Hematopoietic multipotent progenitor cell treated with erythropoietin and hydrocortisone succinate and interleukin-3 and kit ligand, for 6 days (in vitro differentiated cells): ENCODE measurements at regions not wholly inside any gene's neighbourhood (a gene's known extent, or its start where the extent isn't known, plus 50 kb on each side); places are given as distances from the start of the nearest gene placed in this dataset.
"Not testable (repeated sequence)": the region's sequence is repeated elsewhere in the genome, so short reads cannot be mapped to it uniquely, and the experiment has no call there.

Experiments used
- DNase-seq: peaks from one replicate; pipeline ENCODE4 v3.0.0-alpha.2; 2015

DNA sequence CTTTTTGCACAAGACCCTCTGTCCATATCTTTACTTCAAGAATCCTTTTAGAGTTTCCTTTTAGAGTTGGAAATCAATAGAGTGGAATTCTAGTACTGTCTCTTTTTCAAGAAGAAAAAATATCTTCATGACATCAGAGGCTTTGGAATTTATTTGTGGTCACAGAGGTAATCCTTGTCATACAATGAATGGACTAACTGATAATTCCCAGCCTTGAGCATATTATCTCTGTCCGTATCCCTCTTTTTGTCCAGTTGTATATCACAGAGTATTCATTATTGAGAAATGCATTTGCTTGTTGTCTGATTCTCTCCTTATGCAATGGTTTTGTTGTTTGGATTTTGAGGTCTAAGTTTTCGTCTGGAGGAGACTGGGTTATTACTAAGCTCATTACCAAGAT lies 82.0 kb upstream of the HAPLN1 start:
- DNase-seq, result no peak

DNA sequence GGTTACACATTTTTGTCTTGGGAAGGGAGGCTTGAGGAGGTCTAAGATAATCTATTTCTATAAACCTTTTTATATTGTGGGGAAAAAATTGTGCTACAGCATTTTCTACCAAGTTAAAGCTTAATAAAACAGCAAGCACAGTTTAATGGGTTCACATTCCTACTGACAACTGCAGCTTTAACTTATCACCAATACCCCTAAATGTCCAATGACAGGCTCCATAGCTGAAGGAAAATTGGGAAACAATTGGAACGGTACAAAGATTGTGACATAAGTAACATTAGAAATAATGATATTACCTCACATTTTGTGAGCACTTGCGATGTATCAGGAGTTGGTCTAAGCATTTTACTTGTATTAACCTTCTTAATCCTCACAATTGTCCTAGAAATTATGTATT lies 79.5 kb upstream of the HAPLN1 start:
- DNase-seq, result no peak

DNA sequence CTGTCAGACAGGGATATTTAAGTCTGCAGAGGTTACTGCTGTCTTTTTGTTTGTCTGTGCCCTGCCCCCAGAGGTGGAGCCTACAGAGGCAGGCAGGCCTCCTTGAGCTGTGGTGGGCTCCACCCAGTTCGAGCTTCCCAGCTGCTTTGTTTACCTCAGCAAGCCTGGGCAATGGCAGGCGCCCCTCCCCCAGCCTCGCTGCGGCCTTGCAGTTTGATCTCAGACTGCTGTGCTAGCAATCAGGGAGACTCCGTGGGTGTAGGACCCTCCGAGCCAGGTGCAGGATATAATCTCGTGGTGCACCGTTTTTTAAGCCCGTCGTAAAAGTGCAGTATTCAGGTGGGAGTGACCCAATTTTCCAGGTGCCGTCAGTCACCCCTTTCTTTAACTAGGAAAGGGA lies 78.4 kb upstream of the HAPLN1 start:
- not testable (repeated sequence) for DNase-seq

DNA sequence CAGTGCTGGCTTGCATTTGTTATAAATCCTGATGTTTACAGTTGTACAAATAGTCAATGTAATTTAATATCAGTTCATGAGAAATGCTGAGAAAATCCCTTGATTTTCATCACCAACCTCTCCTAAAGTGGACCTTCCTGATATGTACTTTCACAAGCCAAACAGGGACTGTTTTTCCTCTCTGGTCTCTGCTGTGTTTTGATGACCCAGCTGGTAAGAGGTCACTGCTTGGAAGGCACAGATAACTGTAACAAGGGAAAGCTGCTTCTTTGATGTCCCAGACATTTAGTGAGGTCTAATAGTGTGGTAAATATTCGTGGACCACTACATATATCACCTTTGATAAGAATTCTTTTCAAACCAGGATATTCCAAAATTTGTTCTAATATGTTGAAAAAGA lies 68.7 kb upstream of the HAPLN1 start:
- no peak for DNase-seq

DNA sequence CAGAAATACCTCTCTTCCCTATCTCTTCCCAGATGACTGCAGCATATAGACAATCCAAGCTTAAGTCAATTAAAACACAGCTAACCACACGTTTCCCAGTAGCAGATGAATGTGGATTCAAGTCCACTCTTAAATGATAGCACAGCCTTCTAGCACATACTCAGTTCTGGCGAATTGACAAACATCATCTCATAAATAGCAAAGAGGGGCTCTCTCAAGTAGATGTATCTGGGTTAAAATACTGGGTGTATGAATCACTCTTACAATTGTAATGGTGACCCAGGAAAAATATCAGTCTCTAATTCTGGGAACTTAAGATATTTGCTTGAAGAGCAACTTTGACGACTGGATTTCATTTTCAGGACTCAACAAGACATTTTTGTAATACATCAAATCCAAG lies 67.0 kb upstream of the HAPLN1 start:
- DNase-seq, result no peak

DNA sequence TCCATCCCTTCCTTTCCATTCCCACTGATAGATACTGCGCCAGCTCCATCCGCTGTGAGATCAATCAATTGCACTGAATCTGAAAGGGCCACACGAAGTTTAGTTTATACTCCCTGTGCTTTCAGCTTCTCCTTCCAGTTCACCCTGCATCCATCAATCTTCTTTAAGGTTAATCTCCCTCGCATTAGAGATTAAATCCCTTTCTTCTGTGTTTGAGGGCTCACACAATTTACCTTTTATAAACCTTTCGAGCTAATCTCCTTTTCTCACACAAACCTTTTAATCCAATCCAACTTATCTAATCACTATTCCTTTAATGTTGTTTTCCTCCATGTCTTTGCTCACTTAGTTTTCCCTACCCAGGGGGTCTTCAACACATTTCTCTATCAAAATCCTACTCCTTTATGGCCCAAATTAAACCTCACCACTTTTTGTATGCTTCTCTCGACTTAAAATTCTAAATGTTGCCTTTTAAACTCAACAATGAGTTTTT lies 64.6 kb upstream of the HAPLN1 start:
- DNase-seq, result no peak

DNA sequence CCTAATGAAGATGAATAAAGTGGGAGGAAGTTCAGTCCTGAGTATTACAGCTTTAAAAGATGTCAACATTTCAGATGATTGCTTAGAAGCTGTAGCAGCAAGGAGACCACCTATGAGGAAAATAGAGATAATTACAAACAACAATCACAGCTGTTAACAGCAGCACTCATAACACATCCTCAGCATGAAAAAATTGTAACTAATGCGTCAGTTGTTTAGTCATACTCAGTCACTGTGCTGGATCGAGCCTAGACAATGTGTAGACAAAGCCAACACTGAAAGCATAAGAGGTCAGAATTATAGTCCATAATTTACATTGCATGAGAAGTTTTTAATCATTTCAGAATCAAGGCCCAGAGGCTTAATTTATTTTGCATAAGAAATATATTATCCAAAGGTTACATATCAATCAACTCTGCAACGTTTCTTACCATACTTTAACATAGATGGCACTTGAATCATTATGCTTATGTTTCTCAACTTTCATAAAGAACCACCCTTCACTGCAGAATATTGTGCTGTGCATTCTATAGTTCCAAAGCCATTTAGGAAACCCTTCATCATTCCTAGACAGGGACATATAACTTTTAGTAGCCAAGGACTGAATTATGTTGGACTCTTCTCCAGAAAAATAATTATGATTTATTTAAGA lies 60.2 kb upstream of the HAPLN1 start:
- DNase-seq, result no peak

DNA sequence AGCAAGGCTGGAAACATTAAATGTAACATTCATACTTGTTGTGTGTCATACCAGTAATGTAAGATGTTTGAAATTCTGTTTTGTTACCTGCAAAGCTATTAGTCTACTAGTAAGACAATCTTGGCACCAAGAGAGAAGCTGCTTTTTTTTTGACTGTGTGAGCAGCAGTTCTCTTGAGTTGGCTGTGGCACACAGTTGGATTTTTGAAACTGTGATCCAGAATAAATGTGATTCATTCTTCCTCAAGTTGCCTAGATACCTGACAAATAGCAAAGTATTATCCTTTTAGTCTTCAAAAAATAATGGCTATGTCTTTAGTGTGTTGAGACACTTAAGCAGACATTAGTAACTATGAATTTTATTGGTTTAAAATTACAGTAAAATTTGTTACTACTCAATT lies 57.2 kb upstream of the HAPLN1 start:
- no peak for DNase-seq

DNA sequence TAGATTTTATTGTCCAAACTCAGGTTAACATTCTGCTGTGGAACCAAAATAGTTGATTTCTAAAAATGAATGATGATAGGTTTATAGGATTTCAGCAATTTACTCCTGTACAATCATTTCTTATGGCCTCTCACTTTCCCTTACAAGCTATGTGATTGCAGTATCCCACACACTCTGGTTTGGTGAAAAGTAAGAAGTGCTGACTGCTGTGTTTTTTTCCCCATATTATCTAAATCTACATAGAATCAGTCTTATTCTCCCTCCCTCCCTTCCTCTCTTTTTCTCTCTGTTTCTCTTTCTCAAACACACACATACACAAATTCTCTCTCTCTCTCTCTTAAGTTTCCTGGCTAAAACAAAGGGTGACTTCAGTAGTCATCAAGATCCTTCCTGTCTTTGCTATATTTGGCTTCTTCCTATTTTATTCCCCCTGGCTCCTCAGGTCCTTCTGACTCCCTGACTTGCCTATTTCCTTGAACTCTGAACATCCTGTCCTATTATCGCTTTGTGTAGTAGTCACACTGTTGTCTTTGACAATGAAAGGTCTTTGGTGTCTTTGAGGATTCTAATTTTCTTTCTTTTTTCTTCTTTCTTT lies 55.9 kb upstream of the HAPLN1 start:
- DNase-seq, result no peak
